ENCODE measurements at regions not wholly inside any gene's neighbourhood (a gene's known extent, or its start where the extent isn't known, plus 50 kb on each side); places are given as distances from the start of the nearest gene placed in this dataset.

DNA sequence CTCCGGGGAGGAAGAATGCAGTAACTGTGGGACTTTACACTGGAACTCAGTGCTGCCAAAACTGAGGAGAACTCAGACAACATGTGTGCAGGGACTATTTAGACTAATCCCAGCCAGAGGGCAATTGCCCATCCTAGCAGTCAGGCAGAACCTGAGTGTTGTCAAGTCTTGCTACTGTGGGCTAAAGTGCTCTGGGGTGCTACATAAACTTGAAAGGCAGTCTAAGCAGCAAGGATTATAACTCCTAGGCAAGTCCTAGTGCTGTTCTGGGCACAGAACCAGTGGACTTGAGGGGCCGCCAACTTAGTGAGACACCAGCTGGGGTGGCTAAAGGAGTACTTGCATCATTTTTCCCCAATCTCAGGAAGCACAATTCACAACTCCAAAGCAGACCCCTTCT lies 363.8 kb upstream of the PTCHD4 start (continued):
- TF ChIP-seq, protein P1, sequence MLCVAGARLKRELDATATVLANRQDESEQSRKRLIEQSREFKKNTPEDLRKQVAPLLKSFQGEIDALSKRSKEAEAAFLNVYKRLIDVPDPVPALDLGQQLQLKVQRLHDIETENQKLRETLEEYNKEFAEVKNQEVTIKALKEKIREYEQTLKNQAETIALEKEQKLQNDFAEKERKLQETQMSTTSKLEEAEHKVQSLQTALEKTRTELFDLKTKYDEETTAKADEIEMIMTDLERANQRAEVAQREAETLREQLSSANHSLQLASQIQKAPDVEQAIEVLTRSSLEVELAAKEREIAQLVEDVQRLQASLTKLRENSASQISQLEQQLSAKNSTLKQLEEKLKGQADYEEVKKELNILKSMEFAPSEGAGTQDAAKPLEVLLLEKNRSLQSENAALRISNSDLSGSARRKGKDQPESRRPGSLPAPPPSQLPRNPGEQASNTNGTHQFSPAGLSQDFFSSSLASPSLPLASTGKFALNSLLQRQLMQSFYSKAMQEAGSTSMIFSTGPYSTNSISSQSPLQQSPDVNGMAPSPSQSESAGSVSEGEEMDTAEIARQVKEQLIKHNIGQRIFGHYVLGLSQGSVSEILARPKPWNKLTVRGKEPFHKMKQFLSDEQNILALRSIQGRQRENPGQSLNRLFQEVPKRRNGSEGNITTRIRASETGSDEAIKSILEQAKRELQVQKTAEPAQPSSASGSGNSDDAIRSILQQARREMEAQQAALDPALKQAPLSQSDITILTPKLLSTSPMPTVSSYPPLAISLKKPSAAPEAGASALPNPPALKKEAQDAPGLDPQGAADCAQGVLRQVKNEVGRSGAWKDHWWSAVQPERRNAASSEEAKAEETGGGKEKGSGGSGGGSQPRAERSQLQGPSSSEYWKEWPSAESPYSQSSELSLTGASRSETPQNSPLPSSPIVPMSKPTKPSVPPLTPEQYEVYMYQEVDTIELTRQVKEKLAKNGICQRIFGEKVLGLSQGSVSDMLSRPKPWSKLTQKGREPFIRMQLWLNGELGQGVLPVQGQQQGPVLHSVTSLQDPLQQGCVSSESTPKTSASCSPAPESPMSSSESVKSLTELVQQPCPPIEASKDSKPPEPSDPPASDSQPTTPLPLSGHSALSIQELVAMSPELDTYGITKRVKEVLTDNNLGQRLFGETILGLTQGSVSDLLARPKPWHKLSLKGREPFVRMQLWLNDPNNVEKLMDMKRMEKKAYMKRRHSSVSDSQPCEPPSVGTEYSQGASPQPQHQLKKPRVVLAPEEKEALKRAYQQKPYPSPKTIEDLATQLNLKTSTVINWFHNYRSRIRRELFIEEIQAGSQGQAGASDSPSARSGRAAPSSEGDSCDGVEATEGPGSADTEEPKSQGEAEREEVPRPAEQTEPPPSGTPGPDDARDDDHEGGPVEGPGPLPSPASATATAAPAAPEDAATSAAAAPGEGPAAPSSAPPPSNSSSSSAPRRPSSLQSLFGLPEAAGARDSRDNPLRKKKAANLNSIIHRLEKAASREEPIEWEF (IDR thresholded peaks at IDR 0.05; ENCODE audit: insufficient replicate concordance, low read depth, low read length) = no peak
- no peak for TF ChIP-seq ZNF217 (IDR thresholded peaks at IDR 0.05)

DNA sequence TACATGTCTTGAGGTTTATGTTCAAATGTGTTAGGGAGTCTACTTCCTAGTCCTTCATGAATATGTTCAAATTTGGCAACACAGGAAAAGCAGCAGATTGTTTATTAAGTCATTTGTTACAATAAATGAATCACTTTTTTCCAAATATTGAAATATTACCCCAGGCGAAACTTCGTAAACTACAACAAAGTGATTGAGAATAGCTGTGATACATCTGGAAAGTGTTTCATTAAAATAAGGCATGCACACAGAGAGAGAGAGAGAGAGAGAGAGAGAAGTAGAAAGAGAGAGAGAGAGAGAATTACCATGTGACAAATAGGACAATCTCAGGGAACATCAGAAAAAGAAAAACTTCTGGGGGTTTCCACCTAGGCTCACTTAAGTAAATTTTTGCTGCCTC lies 363.1 kb upstream of the PTCHD4 start:
- BruUV-seq (replicated peaks) = no TSS peak
- no peak for FAIRE-seq
- no peak for TF ChIP-seq BMI1 (IDR thresholded peaks at IDR 0.05; ENCODE audit: borderline replicate concordance)
- TF ChIP-seq, protein P2, sequence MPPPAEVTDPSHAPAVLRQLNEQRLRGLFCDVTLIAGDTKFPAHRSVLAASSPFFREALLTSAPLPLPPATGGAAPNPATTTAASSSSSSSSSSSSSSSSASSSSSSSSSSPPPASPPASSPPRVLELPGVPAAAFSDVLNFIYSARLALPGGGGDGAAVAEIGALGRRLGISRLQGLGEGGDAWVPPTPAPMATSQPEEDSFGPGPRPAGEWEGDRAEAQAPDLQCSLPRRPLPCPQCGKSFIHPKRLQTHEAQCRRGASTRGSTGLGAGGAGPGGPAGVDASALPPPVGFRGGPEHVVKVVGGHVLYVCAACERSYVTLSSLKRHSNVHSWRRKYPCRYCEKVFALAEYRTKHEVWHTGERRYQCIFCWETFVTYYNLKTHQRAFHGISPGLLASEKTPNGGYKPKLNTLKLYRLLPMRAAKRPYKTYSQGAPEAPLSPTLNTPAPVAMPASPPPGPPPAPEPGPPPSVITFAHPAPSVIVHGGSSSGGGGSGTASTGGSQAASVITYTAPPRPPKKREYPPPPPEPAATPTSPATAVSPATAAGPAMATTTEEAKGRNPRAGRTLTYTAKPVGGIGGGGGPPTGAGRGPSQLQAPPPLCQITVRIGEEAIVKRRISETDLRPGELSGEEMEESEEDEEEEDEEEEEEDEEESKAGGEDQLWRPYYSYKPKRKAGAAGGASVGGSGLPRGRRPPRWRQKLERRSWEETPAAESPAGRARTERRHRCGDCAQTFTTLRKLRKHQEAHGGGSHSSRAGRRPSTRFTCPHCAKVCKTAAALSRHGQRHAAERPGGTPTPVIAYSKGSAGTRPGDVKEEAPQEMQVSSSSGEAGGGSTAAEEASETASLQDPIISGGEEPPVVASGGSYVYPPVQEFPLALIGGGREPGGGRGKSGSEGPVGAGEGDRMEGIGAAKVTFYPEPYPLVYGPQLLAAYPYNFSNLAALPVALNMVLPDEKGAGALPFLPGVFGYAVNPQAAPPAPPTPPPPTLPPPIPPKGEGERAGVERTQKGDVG (CRISPR knock-in tag; IDR thresholded peaks at IDR 0.05) = no peak
- no peak for TF ChIP-seq SMARCA5 (IDR thresholded peaks at IDR 0.05)
- TF ChIP-seq BACH1 (IDR thresholded peaks at IDR 0.05; ENCODE audit: borderline replicate concordance) = no peak
- no peak for TF ChIP-seq ASH2L (IDR thresholded peaks at IDR 0.05; ENCODE audit: borderline replicate concordance, low read depth)
- TF ChIP-seq ESRRA (IDR thresholded peaks at IDR 0.05; ENCODE audit: low read length) = no peak
- TF ChIP-seq, protein P3, sequence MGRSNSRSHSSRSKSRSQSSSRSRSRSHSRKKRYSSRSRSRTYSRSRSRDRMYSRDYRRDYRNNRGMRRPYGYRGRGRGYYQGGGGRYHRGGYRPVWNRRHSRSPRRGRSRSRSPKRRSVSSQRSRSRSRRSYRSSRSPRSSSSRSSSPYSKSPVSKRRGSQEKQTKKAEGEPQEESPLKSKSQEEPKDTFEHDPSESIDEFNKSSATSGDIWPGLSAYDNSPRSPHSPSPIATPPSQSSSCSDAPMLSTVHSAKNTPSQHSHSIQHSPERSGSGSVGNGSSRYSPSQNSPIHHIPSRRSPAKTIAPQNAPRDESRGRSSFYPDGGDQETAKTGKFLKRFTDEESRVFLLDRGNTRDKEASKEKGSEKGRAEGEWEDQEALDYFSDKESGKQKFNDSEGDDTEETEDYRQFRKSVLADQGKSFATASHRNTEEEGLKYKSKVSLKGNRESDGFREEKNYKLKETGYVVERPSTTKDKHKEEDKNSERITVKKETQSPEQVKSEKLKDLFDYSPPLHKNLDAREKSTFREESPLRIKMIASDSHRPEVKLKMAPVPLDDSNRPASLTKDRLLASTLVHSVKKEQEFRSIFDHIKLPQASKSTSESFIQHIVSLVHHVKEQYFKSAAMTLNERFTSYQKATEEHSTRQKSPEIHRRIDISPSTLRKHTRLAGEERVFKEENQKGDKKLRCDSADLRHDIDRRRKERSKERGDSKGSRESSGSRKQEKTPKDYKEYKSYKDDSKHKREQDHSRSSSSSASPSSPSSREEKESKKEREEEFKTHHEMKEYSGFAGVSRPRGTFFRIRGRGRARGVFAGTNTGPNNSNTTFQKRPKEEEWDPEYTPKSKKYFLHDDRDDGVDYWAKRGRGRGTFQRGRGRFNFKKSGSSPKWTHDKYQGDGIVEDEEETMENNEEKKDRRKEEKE (IDR thresholded peaks at IDR 0.05) = no peak
- TF ChIP-seq RBBP5 (conservative IDR thresholded peaks at IDR 0.05) = no peak
- no peak for TF ChIP-seq SUPT20H (IDR thresholded peaks at IDR 0.05; ENCODE audit: borderline replicate concordance, control insufficient read depth, low read depth, low read length)

More for the DNA sequence above, 363.1 kb upstream of the PTCHD4 start:
- Histone ChIP-seq H4K20me1 (ENCODE audit: control insufficient read depth, insufficient read depth) (no peaks in the 10 kb centered on the region), H3K27ac (ENCODE audit: control insufficient read depth, insufficient read depth) (no peak overlapping the region), H3K27me3 (replicated peaks in 1 of 2; ENCODE audit: control insufficient read depth in 2 of 2, insufficient read depth in 2 of 2, low read length in 1 of 2) (no peaks in the 10 kb centered on the region), H3K9ac (ENCODE audit: control insufficient read depth, insufficient read depth, low read length) (no peak overlapping the region), H3K4me1 (ENCODE audit: control insufficient read depth, insufficient read depth, low read length) (no peaks in the 10 kb centered on the region), H3K4me3 (no peak overlapping the region), H3K4me2 (ENCODE audit: control insufficient read depth, insufficient read depth) (no peak overlapping the region), H3K9me3 (replicated peaks; ENCODE audit: control insufficient read depth, insufficient read depth, low read length) (no peaks in the 10 kb centered on the region), H3K79me2 (ENCODE audit: control insufficient read depth, insufficient read depth, low read length) (no peaks in the 10 kb centered on the region), H2AFZ (ENCODE audit: control insufficient read depth, low read depth, low read length) (no peak overlapping the region), H3K36me3 (ENCODE audit: control insufficient read depth in 2 of 2, insufficient read depth in 2 of 2, low read length in 1 of 2) (no peaks in the 10 kb centered on the region)
- no peak for ATAC-seq
- ChIA-PET SMC1A (ENCODE audit: uncharacterized antibody, unreplicated experiment) (no interaction called here), POLR2A (no interaction called here), CTCF (interaction anchor here (0.7 kb wide), 1 partner anchor 387 kb away, joined by 3 read pairs; no protein-coding TSS in a partner anchor), RAD21 (ENCODE audit: unreplicated experiment) (no interaction called here)
- no peak for DNase-seq (ENCODE audit: low read depth, low spot score)
- whole genome bisulfite sequencing (ENCODE audit: insufficient coverage, insufficient replicate concordance, low lambda C conversion rate, missing lambda C conversion rate) = 88% methylated on average over 2 of the region's 2 CpGs
- in situ Hi-C loops (cut with MboI) = no loop called here
- intact Hi-C loops (cut with micrococcal nuclease; ENCODE audit: unreplicated experiment) = no loop called here

All from GM12878 (cell line).